ENCODE measurements at regions not wholly inside any gene's neighbourhood (a gene's known extent, or its start where the extent isn't known, plus 50 kb on each side); places are given as distances from the start of the nearest gene placed in this dataset.

GRCh38 chr10:36030516-36030915 lies 388.4 kb upstream of the FZD8 start:
- TF ChIP-seq CTCF (conservative IDR thresholded peaks at IDR 0.05; ENCODE audit: low read depth, low read length) (no peak), EZH2 (IDR thresholded peaks at IDR 0.05; ENCODE audit: borderline replicate concordance, low read depth, low read length, poor library complexity, severe bottlenecking) (no peak)

All from A673 (cell line).